ENCODE measurements at regions not wholly inside any gene's neighbourhood (a gene's known extent, or its start where the extent isn't known, plus 50 kb on each side); places are given as distances from the start of the nearest gene placed in this dataset.

GRCh38 chr6:23390221-23390620, 735.8 kb upstream of the NRSN1 start:
- no peak for DNase-seq (ENCODE audit: low read depth in 1 of 2, low spot score in 2 of 2)
- H3K27me3 ChIP-seq (replicated peaks), result no peaks in the 10 kb centered on the region
- no peak overlapping the region for H3K4me3 ChIP-seq
- H3K4me1 ChIP-seq (replicated peaks), result no peaks in the 10 kb centered on the region
- no peaks in the 10 kb centered on the region for H3K36me3 ChIP-seq
- H3K9me3 ChIP-seq (replicated peaks), result peaks cover 5% of the 10 kb centered on the region
- no peak overlapping the region for H3K27ac ChIP-seq

DNA sequence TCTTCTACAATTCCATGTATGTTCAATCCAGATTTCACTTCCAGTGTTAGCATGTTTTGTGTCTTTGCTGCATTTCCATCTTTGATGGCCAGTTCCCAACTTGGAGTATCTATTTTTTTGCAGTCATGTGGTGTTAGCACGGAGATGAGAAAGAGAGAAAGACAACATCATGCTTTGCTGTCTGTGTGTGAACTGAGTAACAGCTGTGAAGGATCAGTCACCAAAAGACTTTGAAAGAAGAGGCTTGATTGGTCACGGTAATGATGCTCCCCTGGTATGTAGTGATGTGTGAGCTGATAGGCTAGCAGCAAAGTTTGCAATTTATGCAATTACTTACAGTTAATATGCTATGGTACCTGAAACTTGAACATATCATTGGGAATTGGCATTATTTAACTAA, 731.3 kb upstream of the NRSN1 start:
- Histone ChIP-seq H3K27me3 (replicated peaks) (no peaks in the 10 kb centered on the region), H3K9me3 (replicated peaks) (peaks cover 5% of the 10 kb centered on the region), H3K4me3 (no peak overlapping the region), H3K27ac (no peak overlapping the region), H3K4me1 (replicated peaks) (no peaks in the 10 kb centered on the region), H3K36me3 (no peaks in the 10 kb centered on the region)
- DNase-seq (ENCODE audit: low read depth in 1 of 2, low spot score in 2 of 2), result no peak

GRCh38 chr6:23395381-23395780, 730.6 kb upstream of the NRSN1 start:
- DNase-seq (ENCODE audit: low read depth in 1 of 2, low spot score in 2 of 2), result no peak
- Histone ChIP-seq H3K9me3 (replicated peaks) (peaks cover 5% of the 10 kb centered on the region), H3K27ac (no peak overlapping the region), H3K4me1 (replicated peaks) (no peaks in the 10 kb centered on the region), H3K36me3 (no peaks in the 10 kb centered on the region), H3K27me3 (replicated peaks) (no peaks in the 10 kb centered on the region), H3K4me3 (no peak overlapping the region)

- Histone ChIP-seq H3K36me3 (no peaks in the 10 kb centered on the region), H3K27ac (no peak overlapping the region), H3K27me3 (replicated peaks) (no peaks in the 10 kb centered on the region), H3K9me3 (replicated peaks) (peaks cover 5% of the 10 kb centered on the region), H3K4me3 (no peak overlapping the region), H3K4me1 (replicated peaks) (no peaks in the 10 kb centered on the region)
- no peak for DNase-seq (ENCODE audit: low read depth in 1 of 2, low spot score in 2 of 2)
Measured at GRCh38 chr6:23396949-23397348, 729.1 kb upstream of the NRSN1 start.

DNA sequence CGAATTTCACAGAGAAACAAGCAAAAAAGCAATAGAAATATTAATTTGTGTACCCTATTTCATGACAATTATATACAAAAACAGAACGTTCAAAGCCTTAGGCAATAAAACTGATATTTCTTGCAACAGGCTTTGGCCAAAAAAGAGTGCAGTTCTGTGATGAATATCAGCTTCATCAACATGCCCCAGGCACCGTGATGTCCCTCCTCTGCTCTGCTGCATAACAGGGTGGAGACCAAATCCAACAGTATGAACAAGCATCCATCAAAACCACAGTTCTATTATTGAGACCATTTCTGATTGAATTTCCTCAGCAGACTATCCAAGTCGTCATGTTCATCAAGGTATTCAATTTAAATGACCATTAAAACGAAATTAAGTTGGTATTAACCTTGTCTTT, 722.6 kb upstream of the NRSN1 start:
- Histone ChIP-seq H3K27ac (no peak overlapping the region), H3K27me3 (replicated peaks) (no peaks in the 10 kb centered on the region), H3K9me3 (replicated peaks) (peaks cover 7% of the 10 kb centered on the region), H3K4me1 (replicated peaks) (no peaks in the 10 kb centered on the region), H3K4me3 (no peak overlapping the region), H3K36me3 (no peaks in the 10 kb centered on the region)
- DNase-seq (ENCODE audit: low read depth in 1 of 2, low spot score in 2 of 2), result no peak

DNA sequence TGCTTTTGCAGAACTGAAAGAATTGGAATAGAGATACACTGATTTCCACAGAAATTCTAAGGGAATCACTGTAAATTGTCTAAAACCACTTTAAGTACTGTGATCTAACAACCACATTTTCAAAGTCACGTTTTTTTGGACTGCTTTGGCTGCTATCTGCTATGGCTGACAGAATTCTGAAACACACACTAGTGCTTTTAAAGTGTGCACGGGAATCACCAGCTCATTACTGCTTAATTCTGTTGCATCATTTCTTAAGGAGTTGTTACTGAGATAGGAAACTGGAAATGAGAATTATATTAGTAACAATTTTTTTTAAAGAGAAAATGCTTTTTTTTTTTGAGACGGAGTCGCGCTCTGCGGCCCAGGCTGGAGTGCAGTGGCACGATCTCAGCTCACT, 716.5 kb upstream of the NRSN1 start:
- DNase-seq (ENCODE audit: low read depth in 1 of 2, low spot score in 2 of 2), result no peak

DNA sequence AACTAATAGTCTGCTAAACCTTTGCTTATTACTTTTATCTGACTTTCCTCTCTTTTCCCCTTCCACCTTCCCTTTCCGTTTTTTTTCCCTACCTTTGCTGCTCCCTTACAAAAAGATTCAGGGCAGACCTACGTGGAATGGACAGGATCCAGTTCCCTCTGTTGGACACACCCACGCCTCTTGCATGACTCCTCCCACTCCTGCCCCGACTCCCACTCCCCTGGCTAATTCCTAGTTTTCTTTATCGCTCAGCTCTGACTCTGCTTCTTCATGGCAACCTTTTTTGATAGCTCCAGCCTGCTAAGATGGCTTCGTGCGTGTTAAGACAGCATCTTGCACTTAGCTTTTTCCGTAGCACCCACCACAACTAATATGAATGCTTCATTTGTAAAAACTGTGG, 715.6 kb upstream of the NRSN1 start:
- Histone ChIP-seq H3K27me3 (replicated peaks) (no peaks in the 10 kb centered on the region), H3K4me3 (no peak overlapping the region), H3K4me1 (replicated peaks) (no peaks in the 10 kb centered on the region), H3K27ac (no peak overlapping the region), H3K36me3 (no peaks in the 10 kb centered on the region), H3K9me3 (replicated peaks) (peaks cover 7% of the 10 kb centered on the region)
- no peak for DNase-seq (ENCODE audit: low read depth in 1 of 2, low spot score in 2 of 2)

More for the DNA sequence above, 716.5 kb upstream of the NRSN1 start:
- Histone ChIP-seq H3K36me3 (no peaks in the 10 kb centered on the region), H3K4me3 (no peak overlapping the region), H3K27me3 (replicated peaks) (no peaks in the 10 kb centered on the region), H3K9me3 (replicated peaks) (peaks cover 8% of the 10 kb centered on the region), H3K27ac (no peak overlapping the region), H3K4me1 (replicated peaks) (no peaks in the 10 kb centered on the region)

DNA sequence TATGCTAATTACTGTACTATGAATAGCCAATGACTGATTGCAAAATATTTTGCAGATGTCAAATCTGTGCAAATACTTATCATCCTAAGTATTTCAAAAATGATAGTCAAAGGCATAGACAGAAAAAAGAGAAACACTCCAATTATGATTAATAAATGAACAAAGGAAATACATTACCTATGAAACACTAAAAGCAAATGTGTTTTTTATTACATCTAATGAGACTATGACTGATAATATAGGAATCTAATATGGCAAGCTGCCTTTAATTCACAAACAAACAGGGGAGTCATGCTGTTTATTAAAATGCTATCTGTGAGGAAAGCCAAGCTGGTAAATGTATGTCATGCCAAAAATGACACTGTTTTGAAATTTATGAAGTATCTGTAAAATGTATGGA, 713.2 kb upstream of the NRSN1 start:
- Histone ChIP-seq H3K4me3 (no peak overlapping the region), H3K27me3 (replicated peaks) (no peaks in the 10 kb centered on the region), H3K9me3 (replicated peaks) (peaks cover 7% of the 10 kb centered on the region), H3K27ac (no peak overlapping the region), H3K36me3 (no peaks in the 10 kb centered on the region), H3K4me1 (replicated peaks) (no peaks in the 10 kb centered on the region)
- DNase-seq (ENCODE audit: low read depth in 1 of 2, low spot score in 2 of 2), result no peak

GRCh38 chr6:23413327-23414050, 712.5 kb upstream of the NRSN1 start:
- Histone ChIP-seq H3K4me3 (no peak overlapping the region), H3K4me1 (replicated peaks) (no peaks in the 10 kb centered on the region), H3K27me3 (replicated peaks) (no peaks in the 10 kb centered on the region), H3K27ac (no peak overlapping the region), H3K9me3 (replicated peaks) (peaks cover 3% of the 10 kb centered on the region; the same call in 1 of the 2 replicates), H3K36me3 (no peaks in the 10 kb centered on the region)
- DNase-seq (ENCODE audit: low read depth in 1 of 2, low spot score in 2 of 2), result no peak

DNA sequence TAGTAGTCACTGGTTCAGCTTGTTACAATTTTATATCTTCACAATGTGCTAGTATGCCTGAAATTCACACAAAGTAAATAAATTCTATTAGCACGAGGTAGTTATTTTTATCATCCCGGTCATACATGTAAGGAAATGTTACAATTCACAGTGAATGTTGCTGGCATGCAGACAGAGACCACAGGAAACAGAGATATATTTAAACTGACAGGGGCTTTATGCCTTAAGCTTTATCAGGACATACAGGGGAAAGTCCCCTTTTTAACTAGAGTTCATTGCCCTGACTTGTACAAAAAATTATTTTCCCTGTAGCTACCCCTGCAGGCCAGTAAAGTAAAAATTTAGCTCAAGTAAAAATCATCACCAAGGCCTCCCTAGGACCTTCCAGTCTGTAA, 712.0 kb upstream of the NRSN1 start:
- Histone ChIP-seq H3K27ac (no peak overlapping the region), H3K4me1 (replicated peaks) (no peaks in the 10 kb centered on the region)

DNA sequence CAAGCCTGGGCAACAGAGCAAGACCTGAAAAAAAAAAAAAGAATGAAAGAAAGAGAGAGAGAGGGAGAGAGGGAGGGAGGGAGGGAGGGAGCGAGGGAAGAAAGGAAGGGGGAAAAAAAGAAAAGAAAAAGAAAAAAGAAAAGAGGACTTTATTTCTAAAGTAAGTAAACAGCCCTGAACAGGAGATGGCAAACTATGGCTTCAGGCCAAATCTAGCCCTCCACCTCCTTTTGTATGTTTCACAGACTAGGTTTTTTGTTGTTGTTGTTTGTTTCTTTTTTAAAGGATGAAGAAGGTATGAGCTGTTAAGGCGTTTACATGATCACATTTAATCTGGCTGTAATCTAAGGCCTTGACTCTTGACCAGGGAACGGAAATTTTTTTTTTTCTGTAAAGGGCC, 711.1 kb upstream of the NRSN1 start:
- Histone ChIP-seq H3K27ac (no peak overlapping the region), H3K4me1 (replicated peaks) (no peaks in the 10 kb centered on the region), H3K36me3 (no peaks in the 10 kb centered on the region), H3K4me3 (no peak overlapping the region), H3K9me3 (replicated peaks) (peaks cover 3% of the 10 kb centered on the region; the same call in 1 of the 2 replicates), H3K27me3 (replicated peaks) (no peaks in the 10 kb centered on the region)
- DNase-seq (ENCODE audit: low read depth in 1 of 2, low spot score in 2 of 2), result no peak

More for the DNA sequence above, 712.0 kb upstream of the NRSN1 start:
- H3K27me3 ChIP-seq (replicated peaks), result no peaks in the 10 kb centered on the region
- DNase-seq (ENCODE audit: low read depth in 1 of 2, low spot score in 2 of 2), result no peak
- no peaks in the 10 kb centered on the region for H3K36me3 ChIP-seq
- peaks cover 3% of the 10 kb centered on the region; the same call in 1 of the 2 replicates for H3K9me3 ChIP-seq (replicated peaks)
- no peak overlapping the region for H3K4me3 ChIP-seq

- Histone ChIP-seq H3K36me3 (no peaks in the 10 kb centered on the region), H3K4me1 (replicated peaks) (no peaks in the 10 kb centered on the region), H3K9me3 (replicated peaks) (peaks cover 3% of the 10 kb centered on the region; the same call in 1 of the 2 replicates), H3K27ac (no peak overlapping the region), H3K4me3 (no peak overlapping the region), H3K27me3 (replicated peaks) (no peaks in the 10 kb centered on the region)
- DNase-seq (ENCODE audit: low read depth in 1 of 2, low spot score in 2 of 2), result no peak
Measured at GRCh38 chr6:23415819-23416427, 710.1 kb upstream of the NRSN1 start.

DNA sequence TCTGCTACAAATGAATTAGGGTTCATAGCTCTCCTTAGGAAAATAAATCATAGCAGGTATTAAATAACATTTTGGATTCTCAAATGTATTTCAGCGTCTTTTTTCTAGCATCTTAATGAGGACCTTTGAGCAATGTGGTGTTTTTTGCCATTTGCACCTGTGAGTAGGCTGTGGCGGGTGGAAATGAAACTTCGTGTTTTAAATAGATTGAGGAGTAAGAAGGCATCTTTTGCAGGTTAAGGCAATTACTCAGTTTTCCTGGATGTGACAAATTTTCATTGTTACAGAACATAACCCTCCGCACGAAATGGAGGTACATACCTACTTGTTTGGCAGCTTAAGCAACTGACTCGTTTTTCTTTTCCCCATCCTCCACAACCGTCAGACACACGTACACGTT, 708.9 kb upstream of the NRSN1 start:
- no peaks in the 10 kb centered on the region for H3K36me3 ChIP-seq
- no peaks in the 10 kb centered on the region for H3K27me3 ChIP-seq (replicated peaks)
- H3K9me3 ChIP-seq (replicated peaks), result peaks cover 3% of the 10 kb centered on the region; the same call in 1 of the 2 replicates
- H3K4me1 ChIP-seq (replicated peaks), result no peaks in the 10 kb centered on the region
- H3K4me3 ChIP-seq, result no peak overlapping the region
- DNase-seq (ENCODE audit: low read depth in 1 of 2, low spot score in 2 of 2), result no peak
- no peak overlapping the region for H3K27ac ChIP-seq

- no peak overlapping the region for H3K4me3 ChIP-seq
- H3K27me3 ChIP-seq (replicated peaks), result no peaks in the 10 kb centered on the region
- H3K27ac ChIP-seq, result no peak overlapping the region
- H3K9me3 ChIP-seq (replicated peaks), result peaks cover 3% of the 10 kb centered on the region; the same call in 1 of the 2 replicates
- no peak for DNase-seq (ENCODE audit: low read depth in 1 of 2, low spot score in 2 of 2)
- no peaks in the 10 kb centered on the region for H3K4me1 ChIP-seq (replicated peaks)
- H3K36me3 ChIP-seq, result no peaks in the 10 kb centered on the region
Measured at GRCh38 chr6:23418095-23418494, 707.9 kb upstream of the NRSN1 start.

Data from SJSA1 (cell line).